RPMI8226 (cell line): ENCODE measurements at regions not wholly inside any gene's neighbourhood (a gene's known extent, or its start where the extent isn't known, plus 50 kb on each side); places are given as distances from the start of the nearest gene placed in this dataset.
"Not testable (repeated sequence)": the region's sequence is repeated elsewhere in the genome, so short reads cannot be mapped to it uniquely, and the experiment has no call there.

Source experiments
- DNase-seq: peaks from one replicate; pipeline ENCODE4 v3.0.0-alpha.2; 2015

DNA sequence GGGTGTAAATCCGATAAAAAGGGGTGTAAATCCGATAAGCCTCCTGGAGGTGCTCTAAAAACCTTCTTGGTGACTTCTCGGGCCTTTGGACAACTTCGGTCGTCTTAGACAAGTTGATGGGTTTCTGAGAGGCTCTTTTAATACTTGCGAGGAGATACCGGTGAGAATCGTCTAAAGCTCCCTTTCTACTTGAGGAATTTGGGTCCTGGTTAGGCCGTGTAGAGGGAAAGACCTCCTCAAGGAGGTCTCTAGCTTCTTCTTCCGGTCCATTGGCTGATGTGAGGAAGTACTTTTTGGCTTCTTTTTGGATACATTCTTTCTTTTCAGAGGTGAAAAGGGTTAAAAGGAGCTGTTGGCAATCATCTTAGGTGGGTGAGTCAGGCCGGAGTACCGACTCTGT is 128.5 kb downstream of the ART5 start:
- not testable (repeated sequence) for DNase-seq

DNA sequence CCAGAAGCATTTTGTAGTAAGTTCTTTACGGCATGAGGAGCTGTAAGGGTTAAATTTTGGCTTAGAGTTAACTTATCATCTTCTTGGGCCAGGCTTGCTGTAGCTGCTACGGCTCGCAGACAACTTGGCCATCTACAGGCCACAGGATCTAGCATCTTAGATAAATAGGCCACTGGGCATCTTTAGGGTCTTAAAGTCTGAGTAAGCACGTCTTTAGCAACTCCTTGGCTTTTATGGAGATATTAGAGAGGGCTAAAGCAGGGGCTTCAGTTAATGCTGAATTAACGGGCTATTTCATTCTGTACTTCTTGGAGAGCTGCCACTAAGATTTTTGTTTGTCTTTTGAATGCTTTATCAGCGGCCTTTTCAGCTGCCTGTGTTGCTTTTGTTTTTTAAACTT is 129.0 kb downstream of the ART5 start:
- DNase-seq, result peak; percentile 10

- DNase-seq, result peak; percentile 63
Observed at GRCh38 chr11:3512133-3512703, 129.6 kb downstream of the ART5 start.

GRCh38 chr11:3511416-3512132 is 130.2 kb downstream of the ART5 start:
- peak; percentile 55 for DNase-seq

DNA sequence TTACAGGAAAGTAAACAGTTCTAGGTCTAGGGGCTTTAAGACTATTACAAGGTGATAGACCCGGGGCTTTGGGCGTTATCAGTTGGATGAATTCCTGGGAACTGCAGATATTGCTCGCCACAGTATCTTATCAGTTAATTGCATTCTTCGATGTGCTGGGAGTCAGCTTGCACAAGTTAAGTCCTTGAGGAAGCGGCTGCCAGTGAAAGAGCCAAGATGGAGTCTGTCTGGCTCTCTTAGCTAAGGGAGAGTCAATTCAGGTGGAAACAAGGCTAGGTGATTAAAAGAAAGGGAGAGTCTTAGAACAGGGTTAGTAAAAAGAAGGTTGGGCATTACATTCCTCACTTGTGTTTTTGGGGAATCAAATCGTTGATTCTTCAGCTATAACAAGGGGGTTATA is 130.6 kb upstream of the ZNF195 start:
- DNase-seq, result not testable (repeated sequence)

DNA sequence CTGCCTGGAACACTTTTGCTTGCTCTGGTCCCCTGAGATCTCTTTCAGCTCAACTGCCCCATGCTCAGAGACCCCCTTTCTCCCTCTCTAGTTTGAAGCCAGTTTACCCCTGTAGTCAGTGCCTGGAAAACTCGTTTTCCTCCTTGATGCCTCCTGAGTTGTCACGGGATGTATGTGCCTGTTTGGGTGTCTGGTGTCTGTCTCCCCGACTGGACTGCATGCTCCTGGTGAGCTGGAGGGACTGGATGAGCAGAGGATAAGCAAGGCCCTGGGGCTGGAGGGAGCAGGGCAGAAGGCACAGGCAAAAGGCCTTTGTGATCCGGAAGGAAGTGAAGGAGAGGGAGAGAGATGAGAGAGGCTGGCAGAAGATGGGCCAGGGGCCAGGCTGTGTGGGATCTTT is 120.3 kb upstream of the ZNF195 start:
- not testable (repeated sequence) for DNase-seq

GRCh38 chr11:3498356-3498755 is 119.4 kb upstream of the ZNF195 start:
- peak; percentile 42 for DNase-seq

- DNase-seq, result not testable (repeated sequence)
Observed at GRCh38 chr11:3493152-3493551, 114.2 kb upstream of the ZNF195 start.

GRCh38 chr11:3488003-3488402 is 109.1 kb upstream of the ZNF195 start:
- DNase-seq, result not testable (repeated sequence)

GRCh38 chr11:3485737-3486136 is 106.8 kb upstream of the ZNF195 start:
- not testable (repeated sequence) for DNase-seq

DNA sequence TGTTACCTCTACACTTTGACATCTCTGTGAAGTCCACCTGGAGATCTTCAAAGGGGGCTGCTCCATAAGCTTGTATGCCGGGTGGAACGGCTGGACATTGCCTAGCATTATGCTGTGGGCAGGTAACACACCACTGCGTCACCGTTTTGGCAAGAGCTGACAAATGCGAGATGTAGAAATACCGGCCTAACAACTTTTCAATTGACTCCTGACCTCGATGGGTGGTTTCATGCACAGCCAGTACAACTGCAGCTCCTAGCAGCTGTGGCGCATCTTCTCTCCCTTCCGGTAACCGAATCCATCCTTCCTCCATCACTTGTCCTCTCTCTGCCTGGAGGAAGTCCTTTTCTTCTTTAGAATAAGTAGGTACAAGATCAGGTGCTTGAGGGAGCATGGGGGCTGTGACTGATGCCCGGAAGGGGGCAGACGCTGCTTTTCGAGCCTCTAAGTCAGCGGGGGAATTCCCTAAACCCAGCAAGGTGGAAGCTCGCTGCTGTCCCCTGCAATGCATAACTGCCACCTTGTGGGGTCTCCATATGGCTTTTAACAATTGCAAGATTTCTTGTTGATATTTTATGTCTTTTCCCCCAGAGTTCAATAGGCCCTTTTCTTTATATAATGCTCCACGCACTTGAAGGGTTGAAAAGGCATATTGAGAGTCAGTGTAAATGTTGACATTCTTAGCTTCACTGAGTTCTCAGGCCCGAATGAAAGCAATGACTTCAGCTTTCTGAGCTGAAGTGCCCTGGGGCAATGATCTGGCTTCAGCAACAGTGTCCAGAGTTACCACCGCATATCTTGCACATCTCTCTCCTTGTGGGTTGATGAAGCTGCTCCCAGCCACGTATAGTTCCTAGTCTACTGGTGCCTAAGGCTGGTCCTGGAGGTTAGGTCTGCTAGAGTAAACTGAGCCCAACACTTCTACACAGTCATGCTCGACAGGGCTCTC is 98.3 kb upstream of the ZNF195 start:
- peak; percentile 21 for DNase-seq

DNA sequence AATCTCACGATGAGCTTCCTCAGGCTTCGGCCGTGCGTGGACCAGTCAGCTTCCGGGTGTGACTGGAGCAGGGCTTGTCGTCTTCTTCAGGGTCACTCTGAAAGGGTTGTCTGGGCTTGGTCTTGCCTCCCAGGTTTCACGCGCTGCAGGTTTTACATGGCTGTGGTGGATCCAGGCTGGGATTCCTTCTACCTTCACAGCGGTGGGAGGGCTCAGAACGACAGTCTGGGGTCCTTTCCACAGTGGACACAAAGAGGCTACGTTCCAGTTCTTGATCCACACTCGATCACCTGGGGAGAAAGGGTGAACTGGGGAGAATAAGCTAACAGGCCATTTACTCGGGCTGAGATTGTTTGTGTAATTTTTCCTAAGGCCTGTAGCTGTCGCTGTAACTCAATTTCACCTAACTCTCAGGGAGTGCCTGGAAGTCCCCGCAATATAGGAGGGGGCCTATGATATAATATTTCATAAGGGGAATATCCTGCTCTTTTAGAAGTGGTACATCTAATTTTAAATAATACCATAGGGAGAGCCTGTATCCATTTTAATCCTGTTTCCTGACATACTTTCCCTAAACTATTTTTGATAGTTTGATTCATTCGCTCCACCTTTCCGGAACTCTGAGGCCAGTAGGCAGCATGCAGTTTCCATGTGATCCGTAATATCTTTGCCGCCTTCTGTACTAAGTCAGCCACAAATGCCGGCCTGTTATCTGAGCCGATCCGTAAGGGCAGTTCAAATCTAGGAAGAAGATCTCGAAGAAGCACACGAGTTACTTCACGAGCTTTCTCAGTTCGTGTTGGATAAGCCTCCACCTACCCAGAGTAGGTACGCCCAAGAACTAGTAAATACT is 97.4 kb upstream of the ZNF195 start:
- DNase-seq, result not testable (repeated sequence)

DNA sequence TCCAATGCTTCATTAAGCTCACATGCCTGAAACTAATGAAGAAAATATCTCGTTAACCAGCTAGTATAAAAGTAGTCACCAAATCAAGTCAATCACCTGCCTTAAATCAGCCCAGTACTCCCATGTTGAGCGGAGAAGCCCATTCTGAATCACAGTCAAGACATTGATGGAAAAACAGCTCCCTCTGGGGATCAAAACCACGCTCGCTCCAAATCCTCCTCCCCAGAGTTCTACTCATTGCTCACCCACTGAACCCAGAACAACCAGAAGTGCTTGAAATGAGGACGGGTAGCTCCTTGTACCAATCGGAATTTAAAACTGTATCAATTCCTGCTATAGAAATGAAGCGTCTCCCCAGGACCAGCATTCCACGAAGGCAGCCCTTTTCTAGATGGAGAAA is 90.0 kb upstream of the ZNF195 start:
- DNase-seq, result not testable (repeated sequence)

DNA sequence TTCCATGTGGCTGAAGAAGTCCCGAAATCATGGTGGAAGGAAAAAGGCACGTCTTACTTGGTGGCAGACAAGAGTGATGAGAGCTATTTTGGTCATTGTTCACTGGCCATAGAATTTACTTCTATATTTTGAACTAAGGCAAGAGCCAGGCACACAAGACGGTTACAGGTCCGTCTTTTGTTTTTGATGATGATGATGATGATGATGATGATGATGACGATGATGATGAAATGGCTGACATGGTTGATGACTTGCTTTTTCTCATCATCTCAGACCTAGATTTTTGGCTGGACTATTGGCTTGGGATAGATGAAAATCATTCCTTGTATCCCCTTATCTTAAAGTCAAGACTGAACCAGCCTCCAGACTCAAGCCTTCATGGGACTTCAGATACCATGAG is 88.7 kb upstream of the ZNF195 start:
- DNase-seq, result not testable (repeated sequence)

- not testable (repeated sequence) for DNase-seq
Observed at GRCh38 chr11:3455666-3456065, 76.7 kb upstream of the ZNF195 start.

DNA sequence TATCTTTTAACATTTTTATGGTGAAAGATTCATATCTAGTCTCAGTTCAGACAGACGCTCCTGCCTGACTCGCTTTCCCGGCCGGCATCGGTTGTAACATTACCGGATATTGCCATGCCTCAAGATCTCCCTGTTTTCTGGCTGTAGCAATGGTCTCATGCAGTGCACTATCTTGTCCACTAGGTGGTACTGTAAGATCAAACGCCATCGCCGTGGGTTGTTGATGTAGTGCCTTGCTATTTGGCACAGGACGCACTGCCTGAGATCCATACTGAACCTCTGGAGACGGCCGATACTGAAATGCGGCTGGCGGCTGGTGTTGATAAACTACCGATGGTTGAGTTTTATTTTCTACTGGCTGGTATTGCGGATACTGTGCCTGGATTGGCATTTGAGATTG is 75.9 kb upstream of the ZNF195 start:
- peak; percentile 19 for DNase-seq

- DNase-seq, result not testable (repeated sequence)
Observed at GRCh38 chr11:3453596-3454256, 74.8 kb upstream of the ZNF195 start.

GRCh38 chr11:3450822-3451221 is 71.9 kb upstream of the ZNF195 start:
- DNase-seq, result not testable (repeated sequence)

- DNase-seq, result not testable (repeated sequence)
Observed at GRCh38 chr11:3445535-3445934, 66.6 kb upstream of the ZNF195 start.

GRCh38 chr11:3444420-3444744 is 65.4 kb upstream of the ZNF195 start:
- not testable (repeated sequence) for DNase-seq

DNA sequence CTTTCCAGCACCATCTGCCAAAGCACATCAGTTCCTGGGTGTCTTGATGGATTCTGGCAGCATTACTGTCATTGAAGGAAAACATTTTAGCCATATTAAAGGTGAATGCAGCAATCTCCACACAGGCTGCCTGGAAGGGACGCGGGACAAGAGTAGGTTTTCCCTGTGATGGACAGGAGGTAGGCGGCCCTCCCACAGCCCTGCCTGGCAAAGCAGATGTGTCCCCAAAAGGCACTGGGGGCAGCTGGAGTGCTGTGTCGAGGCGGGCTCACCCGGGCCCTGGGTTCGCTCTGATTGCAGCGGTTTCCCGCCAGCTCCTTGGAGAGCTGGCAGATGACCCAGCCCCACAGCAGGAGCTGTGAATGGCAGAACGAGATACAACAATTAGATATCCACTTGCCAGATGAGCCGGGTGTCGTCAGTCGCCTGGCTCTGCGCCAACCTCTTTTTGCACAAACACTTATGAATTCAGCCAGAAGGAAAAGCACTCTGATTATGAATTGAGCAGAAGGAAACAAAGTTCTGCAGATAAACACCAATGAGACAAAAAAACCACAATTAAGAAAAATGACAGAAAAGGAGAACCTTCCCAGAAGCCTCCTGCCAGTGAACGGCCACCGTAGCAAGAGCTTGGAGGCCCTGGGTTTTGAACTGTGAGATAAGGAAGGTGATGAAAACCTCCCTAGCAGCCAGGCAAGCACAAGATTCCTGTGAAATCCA is 64.9 kb upstream of the ZNF195 start:
- not testable (repeated sequence) for DNase-seq
